ENCODE measurements at regions not wholly inside any gene's neighbourhood (a gene's known extent, or its start where the extent isn't known, plus 50 kb on each side); places are given as distances from the start of the nearest gene placed in this dataset.

DNA sequence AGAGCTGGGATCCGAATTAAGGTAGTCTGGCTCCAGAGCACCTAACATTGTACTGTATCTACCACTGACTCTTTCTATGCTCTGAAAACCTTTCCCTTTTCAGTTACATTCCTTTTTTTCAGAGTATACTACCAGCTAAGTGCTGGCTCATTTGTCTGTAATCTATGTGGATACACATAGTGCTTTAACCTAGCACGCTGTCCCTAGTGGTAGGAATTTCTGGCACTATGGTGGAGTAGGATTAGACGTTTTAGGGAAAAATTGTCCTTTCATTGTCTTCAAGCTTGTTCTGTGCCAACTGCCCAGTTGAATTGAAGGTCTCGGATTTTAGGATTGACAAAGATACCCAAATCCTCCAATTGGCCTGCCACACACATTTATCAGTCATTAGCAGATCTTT lies 259.1 kb upstream of the FERMT1 start:
- ATAC-seq (ENCODE audit: low FRiP score) (no peak), DNase-seq (ENCODE audit: low spot score) (no peak)
- TF ChIP-seq, protein P1, sequence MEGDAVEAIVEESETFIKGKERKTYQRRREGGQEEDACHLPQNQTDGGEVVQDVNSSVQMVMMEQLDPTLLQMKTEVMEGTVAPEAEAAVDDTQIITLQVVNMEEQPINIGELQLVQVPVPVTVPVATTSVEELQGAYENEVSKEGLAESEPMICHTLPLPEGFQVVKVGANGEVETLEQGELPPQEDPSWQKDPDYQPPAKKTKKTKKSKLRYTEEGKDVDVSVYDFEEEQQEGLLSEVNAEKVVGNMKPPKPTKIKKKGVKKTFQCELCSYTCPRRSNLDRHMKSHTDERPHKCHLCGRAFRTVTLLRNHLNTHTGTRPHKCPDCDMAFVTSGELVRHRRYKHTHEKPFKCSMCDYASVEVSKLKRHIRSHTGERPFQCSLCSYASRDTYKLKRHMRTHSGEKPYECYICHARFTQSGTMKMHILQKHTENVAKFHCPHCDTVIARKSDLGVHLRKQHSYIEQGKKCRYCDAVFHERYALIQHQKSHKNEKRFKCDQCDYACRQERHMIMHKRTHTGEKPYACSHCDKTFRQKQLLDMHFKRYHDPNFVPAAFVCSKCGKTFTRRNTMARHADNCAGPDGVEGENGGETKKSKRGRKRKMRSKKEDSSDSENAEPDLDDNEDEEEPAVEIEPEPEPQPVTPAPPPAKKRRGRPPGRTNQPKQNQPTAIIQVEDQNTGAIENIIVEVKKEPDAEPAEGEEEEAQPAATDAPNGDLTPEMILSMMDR (IDR thresholded peaks at IDR 0.05) = no peak

DNA sequence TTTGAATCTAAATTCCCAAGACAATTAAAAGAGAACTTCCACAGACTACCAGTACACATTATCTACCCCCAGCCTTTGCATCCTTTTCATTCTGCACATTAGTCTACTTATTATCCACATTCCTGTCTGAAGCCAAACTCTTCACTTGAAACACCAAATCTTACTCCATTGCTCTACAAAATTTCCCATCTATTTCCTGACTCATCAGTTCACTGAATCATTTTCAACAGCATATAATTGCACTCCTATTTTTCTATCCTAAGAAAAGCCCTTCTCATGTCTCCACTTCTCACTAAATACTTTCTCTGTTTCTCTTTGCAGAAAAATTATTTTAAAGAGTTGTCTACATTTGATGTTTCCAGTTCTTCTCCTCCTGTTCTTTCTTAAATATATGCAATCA lies 239.4 kb upstream of the FERMT1 start:
- DNase-seq (ENCODE audit: low spot score) (no peak), ATAC-seq (ENCODE audit: low FRiP score) (no peak)
- TF ChIP-seq, protein P1 (IDR thresholded peaks at IDR 0.05) = no peak

DNA sequence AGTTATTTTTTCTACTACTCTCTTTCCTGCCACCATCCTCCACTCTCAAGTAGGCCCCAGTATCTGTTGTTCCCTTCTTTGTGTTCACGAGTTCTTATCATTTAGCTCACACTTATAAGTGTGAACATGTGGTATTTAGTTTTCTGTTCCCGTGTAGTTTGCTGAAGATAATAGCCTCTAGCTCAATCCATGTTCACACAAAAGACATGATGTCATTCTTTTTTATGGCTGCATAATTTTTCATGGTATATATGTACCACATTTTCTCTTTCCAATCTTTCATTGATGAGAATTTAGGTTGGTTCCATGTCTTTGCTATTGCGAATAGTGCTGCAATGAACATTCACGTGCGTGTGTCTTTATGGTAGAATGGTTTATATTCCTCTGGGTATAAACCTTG lies 237.9 kb upstream of the FERMT1 start:
- TF ChIP-seq, protein P1 (IDR thresholded peaks at IDR 0.05) = no peak
- no peak for DNase-seq (ENCODE audit: low spot score)
- no peak for ATAC-seq (ENCODE audit: low FRiP score)

DNA sequence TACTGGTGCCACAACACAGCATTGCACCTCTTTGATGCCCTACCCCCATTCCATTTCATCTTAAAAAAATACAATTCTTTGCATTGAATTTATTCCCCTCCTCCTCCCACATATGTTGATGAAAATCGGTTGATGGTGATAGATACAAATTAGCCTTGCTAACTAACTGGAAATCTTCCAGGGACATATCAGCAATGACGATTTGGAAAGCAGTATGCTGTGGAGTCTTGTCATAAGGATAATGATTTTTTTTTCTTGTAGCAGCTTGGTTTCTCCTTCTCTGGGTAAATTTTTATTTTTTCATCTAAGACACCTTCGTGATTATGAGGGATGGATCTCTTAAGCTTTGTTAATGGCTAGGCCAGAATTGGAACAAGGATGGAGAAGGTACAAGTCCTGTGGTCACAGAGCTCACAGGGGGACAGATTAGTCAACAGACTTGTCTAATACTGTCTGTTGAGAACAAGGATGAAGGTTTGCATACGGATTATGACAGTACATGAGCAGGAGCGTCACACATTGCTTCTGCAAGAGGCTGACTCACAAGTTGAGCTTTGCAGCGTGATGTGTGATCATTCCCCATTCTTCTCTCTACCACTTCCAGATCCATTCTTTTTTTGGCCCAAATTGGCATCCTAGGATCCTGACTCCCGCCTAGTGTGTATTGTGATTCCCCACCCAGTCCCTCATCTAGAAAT lies 233.1 kb upstream of the FERMT1 start:
- TF ChIP-seq, protein P1 (IDR thresholded peaks at IDR 0.05) = no peak
- no peak for DNase-seq (ENCODE audit: low spot score)
- ATAC-seq (ENCODE audit: low FRiP score) = no peak

DNA sequence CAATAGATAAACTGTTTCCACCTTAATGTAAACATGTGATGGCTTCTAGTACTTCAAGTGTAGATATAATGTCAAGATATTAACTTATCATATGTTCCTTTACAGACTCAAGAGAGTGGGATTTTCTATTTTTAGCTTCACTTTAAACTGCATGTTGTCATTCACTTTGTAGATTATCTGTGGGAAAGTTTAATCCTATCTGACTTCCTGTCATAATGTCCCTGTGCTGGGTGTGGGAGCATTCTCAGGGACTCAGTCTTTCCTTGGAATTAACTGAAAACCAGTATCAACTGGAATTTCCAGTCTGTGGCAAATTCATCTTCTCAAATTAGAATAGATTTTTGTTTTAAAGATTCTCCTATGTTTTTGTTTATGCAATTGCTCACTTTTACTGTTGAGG lies 226.1 kb upstream of the FERMT1 start:
- ATAC-seq (ENCODE audit: low FRiP score) (no peak), DNase-seq (ENCODE audit: low spot score) (no peak)
- TF ChIP-seq, protein P1 (IDR thresholded peaks at IDR 0.05) = no peak

DNA sequence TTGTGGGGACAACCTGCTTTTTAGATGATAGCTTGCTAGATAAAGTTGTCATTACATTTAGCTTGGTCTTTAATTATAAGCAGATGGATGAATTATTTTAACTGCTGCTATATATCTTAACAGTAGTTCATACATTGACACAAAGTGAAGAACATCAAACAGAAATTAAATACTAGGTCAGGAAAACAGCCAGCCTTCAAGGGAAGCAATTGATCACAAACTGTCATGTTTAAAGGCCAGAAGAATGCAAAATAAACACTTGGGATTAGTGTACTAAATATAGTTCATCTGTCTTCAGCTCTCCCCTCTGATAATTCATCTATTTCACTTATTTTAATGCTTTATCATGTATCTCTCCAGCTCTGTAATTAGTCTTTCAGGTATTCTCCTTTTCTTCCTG lies 225.1 kb upstream of the FERMT1 start:
- TF ChIP-seq, protein P1 (IDR thresholded peaks at IDR 0.05) = no peak
- no peak for ATAC-seq (ENCODE audit: low FRiP score)

DNA sequence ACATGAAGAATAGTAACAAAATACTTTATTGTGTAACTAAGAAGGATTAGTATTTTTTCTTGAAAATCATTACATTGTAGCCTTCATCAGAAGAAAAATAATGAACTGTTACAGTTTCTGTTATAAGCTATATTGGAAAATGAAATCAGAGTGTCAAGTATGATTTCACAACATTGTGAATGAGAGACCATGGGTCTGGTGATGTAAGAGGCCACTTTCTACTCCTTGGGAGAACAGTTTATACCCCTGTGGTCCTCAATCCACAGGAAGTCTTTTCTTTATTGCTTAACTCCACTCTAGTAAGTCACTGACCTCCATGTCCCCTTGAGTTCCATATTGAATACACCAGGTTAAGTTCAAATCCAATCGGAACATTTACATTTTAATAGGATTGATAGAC lies 218.7 kb upstream of the FERMT1 start:
- TF ChIP-seq, protein P1 (IDR thresholded peaks at IDR 0.05) = no peak

More for the DNA sequence above, 225.1 kb upstream of the FERMT1 start:
- DNase-seq (ENCODE audit: low spot score) = no peak

More for the DNA sequence above, 218.7 kb upstream of the FERMT1 start:
- ATAC-seq (ENCODE audit: low FRiP score) = no peak
- DNase-seq (ENCODE audit: low spot score) = no peak

Measured in omental fat pad (tissue), 3 donors.